Renal pelvis (tissue), 1 donor: ENCODE measurements at regions not wholly inside any gene's neighbourhood (a gene's known extent, or its start where the extent isn't known, plus 50 kb on each side); places are given as distances from the start of the nearest gene placed in this dataset.
"Not testable (repeated sequence)": the region's sequence is repeated elsewhere in the genome, so short reads cannot be mapped to it uniquely, and the experiment has no call there.

ENCODE experiments used
- DNase-seq: peaks from one replicate; pipeline ENCODE4 v3.0.0-alpha.2; 2013

GRCh38 chr6:115545672-115545986 lies 515.1 kb downstream of the FRK start:
- no peak for DNase-seq

DNA sequence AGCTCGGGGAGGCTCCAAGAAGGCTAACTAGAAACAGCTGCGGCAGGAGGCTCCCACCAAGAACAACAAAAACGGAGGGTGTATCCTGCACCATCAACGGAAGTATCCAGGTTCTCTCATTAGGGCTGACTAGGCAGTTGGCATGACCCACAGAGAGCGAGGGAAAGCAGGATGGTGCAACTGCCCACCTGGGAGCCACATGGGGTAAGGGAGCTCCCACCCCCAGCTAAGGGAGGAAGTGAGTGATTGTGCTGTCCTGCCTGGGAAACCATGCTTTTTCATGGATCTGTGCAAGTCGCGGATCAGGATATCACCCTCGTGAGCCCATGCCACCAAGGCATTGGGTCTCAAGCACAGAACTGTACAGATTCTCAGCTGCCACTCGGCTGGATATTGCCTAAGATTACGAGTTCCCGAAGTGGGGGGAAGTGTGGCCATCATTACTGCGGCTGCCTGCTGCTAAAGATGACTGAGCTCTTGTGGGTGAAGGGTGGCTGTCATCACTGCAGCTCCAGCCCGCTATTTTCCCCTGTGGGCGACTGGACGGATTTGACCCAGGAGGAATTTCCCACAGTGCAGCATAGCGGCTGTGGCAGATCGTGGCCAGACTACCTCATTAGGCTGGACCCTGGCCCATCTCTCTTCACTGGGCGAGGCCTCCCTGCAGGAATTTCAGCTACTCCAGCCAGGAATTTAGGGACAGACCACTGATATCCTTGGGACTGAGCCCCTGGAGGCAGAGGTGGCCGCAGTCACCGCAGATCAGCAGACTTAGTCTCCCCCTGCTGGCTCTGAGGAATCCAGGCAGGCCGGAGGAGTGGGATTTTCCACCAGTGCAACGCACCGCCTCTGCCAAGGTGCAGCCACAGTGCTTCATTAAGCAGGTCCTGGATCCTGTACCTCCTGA lies 515.7 kb downstream of the FRK start:
- no peak for DNase-seq

DNA sequence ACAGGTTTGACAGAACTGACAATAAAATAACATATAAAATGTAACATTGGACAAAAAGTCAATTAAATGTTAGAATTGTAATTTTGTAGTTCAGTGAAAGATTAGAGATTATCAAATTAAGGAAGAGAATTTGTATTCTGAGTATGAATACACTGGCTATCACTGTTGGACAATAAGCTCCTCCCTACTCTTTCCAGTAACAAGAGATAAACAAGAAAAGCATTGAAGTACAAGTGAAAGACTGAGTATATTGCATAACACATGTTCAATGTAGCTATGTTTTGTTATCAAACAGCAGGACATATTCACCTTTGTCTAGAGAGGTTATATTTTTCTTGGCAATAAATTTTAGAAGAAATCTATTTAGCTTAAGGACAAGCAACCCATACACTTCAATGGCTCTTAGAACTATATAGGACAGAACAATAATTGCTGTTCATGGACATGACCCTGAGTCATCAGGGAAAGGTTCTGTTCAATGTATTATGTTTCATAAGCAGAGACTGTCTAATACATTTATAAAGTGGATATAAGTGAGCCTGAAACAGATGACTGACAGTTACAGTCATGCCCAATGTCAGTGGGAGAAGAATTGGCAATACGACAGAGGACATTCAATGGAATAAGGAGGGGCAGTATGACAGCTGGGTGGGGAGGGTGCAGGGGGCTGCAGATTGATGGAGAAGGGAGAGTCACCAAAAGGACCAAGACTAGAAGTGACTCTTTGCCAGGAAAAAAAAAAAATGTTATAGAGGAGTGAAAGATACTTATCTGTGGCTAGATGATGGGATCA lies 520.4 kb downstream of the FRK start:
- no peak for DNase-seq

GRCh38 chr6:115539531-115539930 lies 521.2 kb downstream of the FRK start:
- no peak for DNase-seq

DNA sequence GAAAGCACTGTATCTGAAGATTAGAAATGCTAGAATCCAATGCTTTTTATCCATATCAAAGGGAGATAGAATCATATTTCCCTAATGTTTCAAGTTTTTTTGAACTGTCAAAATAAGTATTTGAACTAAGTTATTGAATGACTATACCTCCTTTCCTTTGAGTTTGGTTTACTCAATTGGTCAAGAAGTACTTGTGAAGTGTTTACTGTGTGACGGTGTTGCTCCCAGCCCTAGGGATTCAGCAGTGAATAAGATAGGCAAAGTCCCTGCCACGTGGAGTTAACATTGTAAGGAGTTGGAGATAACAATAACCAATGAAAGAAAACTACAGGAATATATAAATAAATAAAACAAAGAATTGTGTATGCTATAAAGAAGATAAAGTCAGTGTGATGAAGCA lies 535.9 kb downstream of the FRK start:
- DNase-seq, result no peak

- not testable (repeated sequence) for DNase-seq
These were observed 538.9 kb downstream of the FRK start for GRCh38 chr6:115521747-115522146.

- DNase-seq, result no peak
These were observed 546.0 kb downstream of the FRK start for GRCh38 chr6:115514656-115515055.

GRCh38 chr6:115512923-115513322 lies 547.8 kb downstream of the FRK start:
- DNase-seq, result no peak

- no peak for DNase-seq
These were observed 548.9 kb downstream of the FRK start for GRCh38 chr6:115511771-115512170.

- not testable (repeated sequence) for DNase-seq
These were observed 558.3 kb downstream of the FRK start for GRCh38 chr6:115502432-115502831.

DNA sequence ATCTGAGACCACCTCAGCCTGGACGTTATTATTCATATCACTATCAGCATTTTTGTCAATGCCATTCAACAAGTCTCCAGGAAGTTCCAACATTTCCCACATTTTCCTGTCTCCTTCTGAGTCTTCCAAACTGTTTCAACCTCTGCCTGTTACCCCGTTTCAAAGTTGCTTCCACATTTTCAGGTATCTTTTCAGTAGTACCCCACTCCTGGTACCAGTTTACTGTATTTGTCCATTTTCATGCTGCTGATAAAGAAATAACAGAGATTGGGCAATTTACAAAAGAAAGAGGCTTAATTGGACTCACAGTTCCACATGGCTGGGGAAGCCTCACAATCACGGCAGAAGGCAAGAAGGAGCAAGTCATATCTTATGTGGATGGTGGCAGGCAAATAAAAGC lies 565.5 kb downstream of the FRK start:
- no peak for DNase-seq

DNA sequence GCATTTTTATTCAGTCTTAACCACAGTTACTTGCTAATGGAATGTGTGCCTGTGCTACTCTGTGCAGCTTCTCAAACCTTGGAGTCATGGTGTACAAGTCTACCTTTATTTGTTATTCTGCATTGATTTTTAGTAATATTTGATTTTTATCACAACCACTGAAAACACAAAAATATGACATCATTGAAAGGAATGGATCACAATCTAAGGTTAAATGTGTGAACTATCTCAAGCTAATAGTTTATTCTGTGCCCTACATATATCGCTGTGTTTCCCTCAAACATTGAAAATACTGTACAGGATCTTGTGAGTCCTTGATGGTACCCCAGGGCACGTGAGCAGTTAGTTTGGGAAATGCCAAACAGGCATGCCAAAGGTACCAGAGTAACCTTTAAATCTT lies 573.4 kb downstream of the FRK start:
- DNase-seq, result no peak

- no peak for DNase-seq
These were observed 575.3 kb downstream of the FRK start for GRCh38 chr6:115485400-115485799.

- not testable (repeated sequence) for DNase-seq
These were observed 580.1 kb downstream of the FRK start for GRCh38 chr6:115480543-115480942.

GRCh38 chr6:115474443-115475041 lies 586.1 kb downstream of the FRK start:
- DNase-seq, result no peak

DNA sequence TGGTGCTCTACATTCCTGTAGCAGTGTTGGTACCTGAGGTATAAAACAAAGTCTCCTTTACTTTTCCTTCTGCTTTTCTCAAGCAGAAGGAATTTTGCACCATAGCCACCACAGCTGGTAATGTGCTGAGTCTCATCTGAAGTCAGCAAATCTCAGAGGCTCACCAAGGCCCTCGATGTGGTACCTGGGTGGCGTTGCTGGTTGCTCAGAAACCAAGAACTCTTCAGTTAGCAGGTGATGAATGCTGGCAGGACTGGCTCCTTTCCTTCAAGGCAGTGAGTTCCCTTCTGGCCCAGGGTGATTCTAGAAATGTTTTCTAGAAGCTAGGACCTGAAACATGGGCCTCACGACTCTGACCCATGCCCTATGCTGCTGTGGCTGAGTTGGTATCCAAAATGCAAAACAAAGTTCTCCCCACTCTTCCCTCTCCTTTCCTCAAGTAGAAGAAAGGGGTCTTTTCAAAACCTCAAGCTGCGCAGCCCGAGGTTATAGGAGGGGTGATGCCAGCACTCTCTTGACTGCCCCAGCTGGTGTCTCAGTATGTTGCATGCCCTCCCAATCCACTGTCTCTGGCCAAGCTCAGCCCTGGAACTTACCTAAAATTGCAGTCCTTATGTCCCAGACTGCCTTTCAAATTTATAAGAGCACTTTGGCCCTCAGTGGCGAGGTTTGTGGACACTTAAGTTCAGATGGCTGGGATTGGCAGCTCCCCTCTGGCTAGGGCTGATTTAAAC lies 592.3 kb downstream of the FRK start:
- DNase-seq, result no peak

DNA sequence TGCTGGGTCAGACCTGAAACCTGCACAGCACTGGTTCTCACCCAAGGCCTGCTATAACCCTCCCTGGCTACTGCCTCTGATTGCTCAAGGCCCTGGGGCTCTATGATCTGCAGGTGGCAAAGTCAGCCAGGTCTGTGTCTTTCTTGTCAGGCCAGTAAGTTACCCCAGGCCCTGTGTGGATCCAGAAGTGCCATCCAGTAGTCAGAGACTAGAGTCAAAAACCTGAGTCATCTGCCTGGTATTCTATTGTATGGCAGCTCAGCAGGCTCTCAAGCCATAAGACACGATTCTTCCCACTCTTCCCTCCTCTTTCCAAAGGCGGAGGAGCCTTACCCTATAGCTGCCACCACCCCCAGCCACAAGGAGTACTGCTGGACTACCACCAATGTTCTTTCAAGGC lies 593.0 kb downstream of the FRK start:
- no peak for DNase-seq

- DNase-seq, result no peak
These were observed 599.8 kb downstream of the FRK start for GRCh38 chr6:115460913-115461312.

DNA sequence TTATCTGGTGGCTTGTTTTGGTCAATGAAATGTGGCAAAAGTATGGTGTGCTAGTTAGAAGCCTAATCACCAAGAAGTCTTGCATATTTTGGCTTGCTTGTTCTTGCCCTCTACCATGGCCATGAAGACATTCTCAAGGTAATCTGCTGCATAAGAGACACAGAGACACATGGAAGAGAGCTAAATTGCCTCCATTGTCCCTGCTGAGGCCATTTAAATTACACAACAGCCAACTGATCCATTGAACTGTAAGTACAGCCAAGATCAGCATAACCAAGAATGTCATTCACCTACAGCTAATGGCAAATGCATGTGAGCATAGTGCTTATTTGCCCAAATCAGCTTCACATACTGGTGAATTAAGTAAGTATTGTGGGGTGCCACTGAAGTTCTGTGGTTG lies 603.8 kb downstream of the FRK start:
- no peak for DNase-seq

DNA sequence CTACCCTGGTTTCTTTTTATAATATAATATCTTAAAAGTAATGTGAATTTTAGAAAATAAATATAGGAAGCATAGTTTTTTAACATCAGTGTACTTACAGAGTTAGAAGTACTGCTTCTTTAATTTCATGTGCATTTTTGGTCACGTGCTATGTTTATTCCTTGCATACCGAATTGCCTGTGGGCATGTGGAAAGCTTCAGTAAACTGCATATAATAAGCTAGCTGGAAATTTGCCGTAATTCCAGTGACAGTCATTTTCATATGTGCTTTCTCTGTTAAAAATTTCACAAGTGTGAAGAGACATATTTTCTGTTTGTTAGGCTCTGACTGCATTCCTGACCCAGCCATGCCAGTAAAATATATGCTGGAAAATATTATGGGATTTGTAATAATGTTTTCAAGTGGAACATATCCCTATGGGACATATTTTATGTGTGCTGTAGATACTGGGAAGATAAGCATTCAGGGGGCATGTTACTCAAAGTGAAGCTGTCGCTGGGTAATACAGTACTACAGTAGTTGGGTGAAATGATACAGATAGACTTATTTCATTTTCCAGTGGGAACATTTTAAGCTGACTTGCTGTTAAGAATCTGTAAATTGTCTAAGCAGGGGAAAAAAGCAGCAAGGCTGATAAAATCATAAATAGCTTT lies 616.7 kb downstream of the FRK start:
- DNase-seq, result peak; percentile 2

- DNase-seq, result no peak
These were observed 618.4 kb downstream of the FRK start for GRCh38 chr6:115442323-115442722.

DNA sequence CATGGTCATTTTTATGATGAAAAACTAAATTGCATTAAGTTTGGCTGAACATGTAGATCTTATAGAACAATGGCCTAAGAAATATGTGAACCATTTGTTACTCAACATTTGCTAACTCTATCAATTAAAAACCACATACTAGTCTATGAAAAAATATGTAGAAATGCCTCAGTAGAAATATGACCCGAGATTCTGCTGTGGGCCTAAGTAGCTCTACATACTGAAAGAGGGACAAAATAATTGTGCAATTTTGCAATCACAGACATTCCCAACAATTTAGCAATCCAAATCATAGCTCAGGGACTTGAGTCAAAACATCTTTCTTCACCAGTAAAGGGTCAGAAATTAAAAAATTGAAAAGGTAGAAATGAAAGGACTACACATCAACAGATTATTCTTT lies 619.0 kb downstream of the FRK start:
- no peak for DNase-seq
